Fibroblast of villous mesenchyme (primary cell): ENCODE measurements at regions not wholly inside any gene's neighbourhood (a gene's known extent, or its start where the extent isn't known, plus 50 kb on each side); places are given as distances from the start of the nearest gene placed in this dataset.
A peak's percentile ranks its signal among the peaks of the same experiment; 100 is the strongest.
"Not testable (repeated sequence)": the region's sequence is repeated elsewhere in the genome, so short reads cannot be mapped to it uniquely, and the experiment has no call there.

Experiments used
- DNase-seq: peaks from one replicate; pipeline ENCODE4 v3.0.0-alpha.2; 2010; ENCODE audit warnings: low read depth
- H3K4me3 ChIP-seq: 2 replicates; pipeline ENCODE4 v1.5.1; 2011; ENCODE audit warnings: low read depth, mild to moderate bottlenecking, low read length
- CTCF ChIP-seq: IDR thresholded peaks from 2 replicates; pipeline ENCODE4 v1.5.1; 2012; ENCODE audit warnings: low read depth, mild to moderate bottlenecking, low read length; ENCODE audit not compliant: insufficient read depth

- TF ChIP-seq CTCF, result no peak
- H3K4me3 ChIP-seq, result no peak overlapping the region
- DNase-seq, result no peak
Observed at GRCh38 chrY:7720974-7721373, 809.4 kb upstream of the AMELY start.

- TF ChIP-seq CTCF, result no peak
- DNase-seq, result peak; percentile 53
- no peak overlapping the region for H3K4me3 ChIP-seq
Observed at GRCh38 chrY:7719271-7719670, 807.7 kb upstream of the AMELY start.

GRCh38 chrY:7718626-7719025 is 807.1 kb upstream of the AMELY start:
- peak; percentile 67 for DNase-seq
- no peak for TF ChIP-seq CTCF
- H3K4me3 ChIP-seq, result no peak overlapping the region

GRCh38 chrY:7718126-7718525 is 806.6 kb upstream of the AMELY start:
- no peak for TF ChIP-seq CTCF
- no peak for DNase-seq

GRCh38 chrY:7714426-7714825 is 802.9 kb upstream of the AMELY start:
- H3K4me3 ChIP-seq, result no peak overlapping the region
- DNase-seq, result peak; percentile 40
- TF ChIP-seq CTCF, result no peak

More at GRCh38 chrY:7718126-7718525, 806.6 kb upstream of the AMELY start:
- no peak overlapping the region for H3K4me3 ChIP-seq

- not testable (repeated sequence) for H3K4me3 ChIP-seq, DNase-seq
Observed at GRCh38 chrY:7713738-7714137, 802.2 kb upstream of the AMELY start.

- DNase-seq, result peak; percentile 84
- no peak for TF ChIP-seq CTCF
- no peak overlapping the region for H3K4me3 ChIP-seq
Observed at GRCh38 chrY:7712289-7712688, 800.7 kb upstream of the AMELY start.
